ENCODE measurements at regions not wholly inside any gene's neighbourhood (a gene's known extent, or its start where the extent isn't known, plus 50 kb on each side); places are given as distances from the start of the nearest gene placed in this dataset.

- DNase-seq = no peak
- no peaks in the 10 kb centered on the region for H3K27me3 ChIP-seq (ENCODE audit: control insufficient read depth, insufficient read depth, low read length)
- H3K4me3 ChIP-seq (ENCODE audit: insufficient read depth, low read depth, low read length) = no peak overlapping the region
- H3K36me3 ChIP-seq (replicated peaks; ENCODE audit: control insufficient read depth, insufficient read depth, low read length) = no peaks in the 10 kb centered on the region
Observed at GRCh38 chr18:67615876-67616275, 99.4 kb upstream of the DSEL start.

GRCh38 chr18:67613731-67614130 is 97.2 kb upstream of the DSEL start:
- Histone ChIP-seq H3K36me3 (replicated peaks; ENCODE audit: control insufficient read depth, insufficient read depth, low read length) (no peaks in the 10 kb centered on the region), H3K4me3 (ENCODE audit: insufficient read depth, low read depth, low read length) (no peak overlapping the region)

GRCh38 chr18:67612281-67612680 is 95.8 kb upstream of the DSEL start:
- Histone ChIP-seq H3K27me3 (ENCODE audit: control insufficient read depth, insufficient read depth, low read length) (no peaks in the 10 kb centered on the region), H3K4me3 (ENCODE audit: insufficient read depth, low read depth, low read length) (no peak overlapping the region), H3K36me3 (replicated peaks; ENCODE audit: control insufficient read depth, insufficient read depth, low read length) (no peaks in the 10 kb centered on the region)
- no peak for DNase-seq

More at GRCh38 chr18:67613731-67614130, 97.2 kb upstream of the DSEL start:
- no peaks in the 10 kb centered on the region for H3K27me3 ChIP-seq (ENCODE audit: control insufficient read depth, insufficient read depth, low read length)
- no peak for DNase-seq

GRCh38 chr18:67608615-67609273 is 92.2 kb upstream of the DSEL start:
- no peak overlapping the region for H3K4me3 ChIP-seq (ENCODE audit: insufficient read depth, low read depth, low read length)
- DNase-seq = no peak
- no peaks in the 10 kb centered on the region for H3K27me3 ChIP-seq (ENCODE audit: control insufficient read depth, insufficient read depth, low read length)
- H3K36me3 ChIP-seq (replicated peaks; ENCODE audit: control insufficient read depth, insufficient read depth, low read length) = no peaks in the 10 kb centered on the region

- no peak for DNase-seq
- no peak overlapping the region for H3K4me3 ChIP-seq (ENCODE audit: insufficient read depth, low read depth, low read length)
- no peaks in the 10 kb centered on the region for H3K27me3 ChIP-seq (ENCODE audit: control insufficient read depth, insufficient read depth, low read length)
- no peaks in the 10 kb centered on the region for H3K36me3 ChIP-seq (replicated peaks; ENCODE audit: control insufficient read depth, insufficient read depth, low read length)
Observed at GRCh38 chr18:67608191-67608590, 91.7 kb upstream of the DSEL start.

GRCh38 chr18:67600181-67601180 is 84.0 kb upstream of the DSEL start:
- no peaks in the 10 kb centered on the region for H3K36me3 ChIP-seq (replicated peaks; ENCODE audit: control insufficient read depth, insufficient read depth, low read length)
- DNase-seq = no peak
- H3K4me3 ChIP-seq (ENCODE audit: insufficient read depth, low read depth, low read length) = no peak overlapping the region
- H3K27me3 ChIP-seq (ENCODE audit: control insufficient read depth, insufficient read depth, low read length) = no peaks in the 10 kb centered on the region

- Histone ChIP-seq H3K27me3 (ENCODE audit: control insufficient read depth, insufficient read depth, low read length) (no peaks in the 10 kb centered on the region), H3K4me3 (ENCODE audit: insufficient read depth, low read depth, low read length) (no peak overlapping the region), H3K36me3 (replicated peaks; ENCODE audit: control insufficient read depth, insufficient read depth, low read length) (no peaks in the 10 kb centered on the region)
- no peak for DNase-seq
Observed at GRCh38 chr18:67599277-67599676, 82.8 kb upstream of the DSEL start.

- H3K27me3 ChIP-seq (ENCODE audit: control insufficient read depth, insufficient read depth, low read length) = no peaks in the 10 kb centered on the region
- DNase-seq = no peak
- H3K4me3 ChIP-seq (ENCODE audit: insufficient read depth, low read depth, low read length) = no peak overlapping the region
Observed at GRCh38 chr18:67597759-67598158, 81.2 kb upstream of the DSEL start.

GRCh38 chr18:67596003-67596402 is 79.5 kb upstream of the DSEL start:
- DNase-seq = no peak
- no peaks in the 10 kb centered on the region for H3K27me3 ChIP-seq (ENCODE audit: control insufficient read depth, insufficient read depth, low read length)
- H3K4me3 ChIP-seq (ENCODE audit: insufficient read depth, low read depth, low read length) = no peak overlapping the region

More at GRCh38 chr18:67597759-67598158, 81.2 kb upstream of the DSEL start:
- no peaks in the 10 kb centered on the region for H3K36me3 ChIP-seq (replicated peaks; ENCODE audit: control insufficient read depth, insufficient read depth, low read length)

GRCh38 chr18:67590571-67591141 is 74.1 kb upstream of the DSEL start:
- Histone ChIP-seq H3K36me3 (replicated peaks; ENCODE audit: control insufficient read depth, insufficient read depth, low read length) (no peaks in the 10 kb centered on the region), H3K27me3 (ENCODE audit: control insufficient read depth, insufficient read depth, low read length) (no peaks in the 10 kb centered on the region), H3K4me3 (ENCODE audit: insufficient read depth, low read depth, low read length) (no peak overlapping the region)
- no peak for DNase-seq

More at GRCh38 chr18:67596003-67596402, 79.5 kb upstream of the DSEL start:
- no peaks in the 10 kb centered on the region for H3K36me3 ChIP-seq (replicated peaks; ENCODE audit: control insufficient read depth, insufficient read depth, low read length)

- no peaks in the 10 kb centered on the region for H3K27me3 ChIP-seq (ENCODE audit: control insufficient read depth, insufficient read depth, low read length)
- no peaks in the 10 kb centered on the region for H3K36me3 ChIP-seq (replicated peaks; ENCODE audit: control insufficient read depth, insufficient read depth, low read length)
- H3K4me3 ChIP-seq (ENCODE audit: insufficient read depth, low read depth, low read length) = no peak overlapping the region
- DNase-seq = no peak
Observed at GRCh38 chr18:67589325-67589724, 72.8 kb upstream of the DSEL start.

GRCh38 chr18:67586101-67586500 is 69.6 kb upstream of the DSEL start:
- Histone ChIP-seq H3K4me3 (ENCODE audit: insufficient read depth, low read depth, low read length) (no peak overlapping the region), H3K36me3 (replicated peaks; ENCODE audit: control insufficient read depth, insufficient read depth, low read length) (no peaks in the 10 kb centered on the region), H3K27me3 (ENCODE audit: control insufficient read depth, insufficient read depth, low read length) (no peaks in the 10 kb centered on the region)
- no peak for DNase-seq

GRCh38 chr18:67583621-67584020 is 67.1 kb upstream of the DSEL start:
- DNase-seq = no peak
- Histone ChIP-seq H3K36me3 (replicated peaks; ENCODE audit: control insufficient read depth, insufficient read depth, low read length) (no peaks in the 10 kb centered on the region), H3K4me3 (ENCODE audit: insufficient read depth, low read depth, low read length) (no peak overlapping the region), H3K27me3 (ENCODE audit: control insufficient read depth, insufficient read depth, low read length) (no peaks in the 10 kb centered on the region)

- Histone ChIP-seq H3K4me3 (ENCODE audit: insufficient read depth, low read depth, low read length) (no peak overlapping the region), H3K27me3 (ENCODE audit: control insufficient read depth, insufficient read depth, low read length) (no peaks in the 10 kb centered on the region), H3K36me3 (replicated peaks; ENCODE audit: control insufficient read depth, insufficient read depth, low read length) (no peaks in the 10 kb centered on the region)
- no peak for DNase-seq
Observed at GRCh38 chr18:67582488-67582887, 66.0 kb upstream of the DSEL start.

GRCh38 chr18:67581178-67581577 is 64.7 kb upstream of the DSEL start:
- Histone ChIP-seq H3K36me3 (replicated peaks; ENCODE audit: control insufficient read depth, insufficient read depth, low read length) (no peaks in the 10 kb centered on the region), H3K27me3 (ENCODE audit: control insufficient read depth, insufficient read depth, low read length) (no peaks in the 10 kb centered on the region)
- DNase-seq = no peak

More at GRCh38 chr18:67581178-67581577, 64.7 kb upstream of the DSEL start:
- no peak overlapping the region for H3K4me3 ChIP-seq (ENCODE audit: insufficient read depth, low read depth, low read length)
